ENCODE measurements at regions not wholly inside any gene's neighbourhood (a gene's known extent, or its start where the extent isn't known, plus 50 kb on each side); places are given as distances from the start of the nearest gene placed in this dataset.
A peak's percentile ranks its signal among the peaks of the same experiment; 100 is the strongest.

- no peaks in the 10 kb centered on the region for H4K20me1 ChIP-seq (ENCODE audit: insufficient read depth, low read length)
- H3K9me3 ChIP-seq (ENCODE audit: insufficient read depth, low read length), result no peaks in the 10 kb centered on the region
- peak overlapping the region; percentile 49 for H3K4me2 ChIP-seq (ENCODE audit: low read length)
- no peaks in the 10 kb centered on the region for H3K27me3 ChIP-seq (ENCODE audit: low read depth, low read length)
- peak overlapping the region; percentile 13 for H3K4me3 ChIP-seq (ENCODE audit: low read length)
- H3K9ac ChIP-seq (ENCODE audit: low read length), result no peak overlapping the region
- H3K27ac ChIP-seq (ENCODE audit: low read length), result no peak overlapping the region
- H3K36me3 ChIP-seq (replicated peaks; ENCODE audit: low read depth, low read length), result no peaks in the 10 kb centered on the region
- peaks cover 12% of the 10 kb centered on the region for H3K4me1 ChIP-seq (ENCODE audit: low read length)
- no peaks in the 10 kb centered on the region for H3K79me2 ChIP-seq (ENCODE audit: low read length)
- no peak for TF ChIP-seq EZH2phosphoT487 (IDR thresholded peaks at IDR 0.05; ENCODE audit: low read depth)
- no peak for TF ChIP-seq CTCF (IDR thresholded peaks at IDR 0.05; ENCODE audit: low read depth, low read length)
- H2AFZ ChIP-seq (ENCODE audit: low read depth, low read length), result no peak overlapping the region
Observed at GRCh38 chr3:35522450-35522849, 116.9 kb upstream of the ARPP21 start.

- no peaks in the 10 kb centered on the region for H4K20me1 ChIP-seq (ENCODE audit: insufficient read depth, low read length)
- TF ChIP-seq CTCF (IDR thresholded peaks at IDR 0.05; ENCODE audit: low read depth, low read length) (no peak), EZH2phosphoT487 (IDR thresholded peaks at IDR 0.05; ENCODE audit: low read depth) (no peak)
- H3K36me3 ChIP-seq (replicated peaks; ENCODE audit: low read depth, low read length), result no peaks in the 10 kb centered on the region
- H3K4me1 ChIP-seq (ENCODE audit: low read length), result peaks cover 12% of the 10 kb centered on the region
- H3K9ac ChIP-seq (ENCODE audit: low read length), result no peak overlapping the region
- H3K9me3 ChIP-seq (ENCODE audit: insufficient read depth, low read length), result no peaks in the 10 kb centered on the region
- no peak overlapping the region for H3K27ac ChIP-seq (ENCODE audit: low read length)
- no peak overlapping the region for H3K4me2 ChIP-seq (ENCODE audit: low read length)
- no peak overlapping the region for H2AFZ ChIP-seq (ENCODE audit: low read depth, low read length)
- no peaks in the 10 kb centered on the region for H3K79me2 ChIP-seq (ENCODE audit: low read length)
- H3K4me3 ChIP-seq (ENCODE audit: low read length), result no peak overlapping the region
- H3K27me3 ChIP-seq (ENCODE audit: low read depth, low read length), result no peaks in the 10 kb centered on the region
Observed at GRCh38 chr3:35523074-35523473, 116.3 kb upstream of the ARPP21 start.

GRCh38 chr3:35523838-35524237, 115.5 kb upstream of the ARPP21 start:
- no peaks in the 10 kb centered on the region for H4K20me1 ChIP-seq (ENCODE audit: insufficient read depth, low read length)
- H3K4me1 ChIP-seq (ENCODE audit: low read length), result peaks cover 12% of the 10 kb centered on the region
- TF ChIP-seq EZH2phosphoT487 (IDR thresholded peaks at IDR 0.05; ENCODE audit: low read depth), result no peak
- TF ChIP-seq CTCF (IDR thresholded peaks at IDR 0.05; ENCODE audit: low read depth, low read length), result no peak
- no peak overlapping the region for H3K4me2 ChIP-seq (ENCODE audit: low read length)
- H2AFZ ChIP-seq (ENCODE audit: low read depth, low read length), result no peak overlapping the region
- H3K9me3 ChIP-seq (ENCODE audit: insufficient read depth, low read length), result no peaks in the 10 kb centered on the region
- no peaks in the 10 kb centered on the region for H3K79me2 ChIP-seq (ENCODE audit: low read length)
- no peak overlapping the region for H3K27ac ChIP-seq (ENCODE audit: low read length)
- no peaks in the 10 kb centered on the region for H3K36me3 ChIP-seq (replicated peaks; ENCODE audit: low read depth, low read length)
- H3K9ac ChIP-seq (ENCODE audit: low read length), result no peak overlapping the region
- no peaks in the 10 kb centered on the region for H3K27me3 ChIP-seq (ENCODE audit: low read depth, low read length)
- no peak overlapping the region for H3K4me3 ChIP-seq (ENCODE audit: low read length)

- Histone ChIP-seq H3K4me1 (ENCODE audit: low read length) (peaks cover 12% of the 10 kb centered on the region), H3K4me2 (ENCODE audit: low read length) (no peak overlapping the region), H3K79me2 (ENCODE audit: low read length) (no peaks in the 10 kb centered on the region)
Observed at GRCh38 chr3:35524856-35525255, 114.5 kb upstream of the ARPP21 start.

More at GRCh38 chr3:35524856-35525255, 114.5 kb upstream of the ARPP21 start:
- TF ChIP-seq CTCF (IDR thresholded peaks at IDR 0.05; ENCODE audit: low read depth, low read length), result no peak
- TF ChIP-seq EZH2phosphoT487 (IDR thresholded peaks at IDR 0.05; ENCODE audit: low read depth), result no peak
- Histone ChIP-seq H3K9me3 (ENCODE audit: insufficient read depth, low read length) (no peaks in the 10 kb centered on the region), H3K36me3 (replicated peaks; ENCODE audit: low read depth, low read length) (no peaks in the 10 kb centered on the region), H3K9ac (ENCODE audit: low read length) (no peak overlapping the region), H4K20me1 (ENCODE audit: insufficient read depth, low read length) (no peaks in the 10 kb centered on the region), H3K4me3 (ENCODE audit: low read length) (no peak overlapping the region), H3K27me3 (ENCODE audit: low read depth, low read length) (no peaks in the 10 kb centered on the region), H3K27ac (ENCODE audit: low read length) (no peak overlapping the region), H2AFZ (ENCODE audit: low read depth, low read length) (no peak overlapping the region)
